ENCODE measurements at regions not wholly inside any gene's neighbourhood (a gene's known extent, or its start where the extent isn't known, plus 50 kb on each side); places are given as distances from the start of the nearest gene placed in this dataset.

DNA sequence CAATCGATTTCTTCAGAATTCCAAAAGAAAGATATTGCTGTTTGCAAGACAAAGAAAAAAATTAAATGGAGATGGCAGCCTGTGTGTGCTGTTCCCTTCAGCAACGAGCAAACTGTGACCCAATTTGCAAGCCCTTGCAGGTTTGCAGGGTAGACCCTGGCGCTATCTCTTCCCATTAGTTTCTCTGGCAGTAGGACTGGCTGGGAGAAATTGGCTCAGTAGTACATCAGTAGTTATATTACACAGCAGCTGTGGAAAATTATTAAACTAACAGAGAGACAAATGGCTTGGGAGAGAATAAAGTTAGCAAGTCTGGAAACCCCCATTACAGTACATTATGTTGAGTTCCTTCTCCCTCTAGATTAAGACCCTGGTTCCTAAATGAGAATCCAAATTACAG is 116.4 kb upstream of the ITGB1 start:
- 94% methylated on average over 2 of the region's 3 CpGs for WGBS (ENCODE audit: insufficient coverage)
- Mint-ChIP-seq H3K9me3 (ENCODE audit: insufficient read depth) (peaks cover 3% of the 10 kb centered on the region), H3K4me1 (no peaks in the 10 kb centered on the region), H3K27me3 (no peaks in the 10 kb centered on the region), H3K4me3 (no peak overlapping the region), H3K27ac (no peak overlapping the region)
- no peaks in the 10 kb centered on the region for H3K79me2 ChIP-seq (ENCODE audit: control insufficient read depth, insufficient read depth, low read length)
- H3K4me2 ChIP-seq (replicated peaks; ENCODE audit: low read depth, low read length, poor library complexity, severe bottlenecking), result no peak overlapping the region
- ChIA-PET CTCF (no interaction called here), POLR2A (no interaction called here)
- DNase-seq, result no peak
- peaks cover 0 to 4% (median 0%) of the 10 kb centered on the region in 3 donors for H3K9me3 ChIP-seq (ENCODE audit: control extremely low read depth in 1 of 3, control insufficient read depth in 2 of 3, insufficient read depth in 1 of 3, low read length in 2 of 3)
- ATAC-seq (ENCODE audit: low read depth), result no peak
- no peaks in the 10 kb centered on the region for H3K4me1 ChIP-seq (ENCODE audit: control insufficient read depth in 2 of 2, insufficient read depth in 2 of 2, low read length in 2 of 2)
- no peak overlapping the region for H3K9ac ChIP-seq (ENCODE audit: low read length)
- H3K27me3 ChIP-seq (replicated peaks in 1 of 4; ENCODE audit: control extremely low read depth in 1 of 4, control insufficient read depth in 3 of 4, insufficient read depth in 4 of 4, low read length in 3 of 4), result no peaks in the 10 kb centered on the region
- no peak overlapping the region for H2AFZ ChIP-seq (ENCODE audit: insufficient read depth, low read depth, low read length, poor library complexity, severe bottlenecking)
- no peak for TF ChIP-seq EZH2 (IDR thresholded peaks at IDR 0.05; ENCODE audit: borderline replicate concordance, insufficient read depth, low read depth, low read length, poor library complexity, severe bottlenecking)
- TF ChIP-seq, protein P1, sequence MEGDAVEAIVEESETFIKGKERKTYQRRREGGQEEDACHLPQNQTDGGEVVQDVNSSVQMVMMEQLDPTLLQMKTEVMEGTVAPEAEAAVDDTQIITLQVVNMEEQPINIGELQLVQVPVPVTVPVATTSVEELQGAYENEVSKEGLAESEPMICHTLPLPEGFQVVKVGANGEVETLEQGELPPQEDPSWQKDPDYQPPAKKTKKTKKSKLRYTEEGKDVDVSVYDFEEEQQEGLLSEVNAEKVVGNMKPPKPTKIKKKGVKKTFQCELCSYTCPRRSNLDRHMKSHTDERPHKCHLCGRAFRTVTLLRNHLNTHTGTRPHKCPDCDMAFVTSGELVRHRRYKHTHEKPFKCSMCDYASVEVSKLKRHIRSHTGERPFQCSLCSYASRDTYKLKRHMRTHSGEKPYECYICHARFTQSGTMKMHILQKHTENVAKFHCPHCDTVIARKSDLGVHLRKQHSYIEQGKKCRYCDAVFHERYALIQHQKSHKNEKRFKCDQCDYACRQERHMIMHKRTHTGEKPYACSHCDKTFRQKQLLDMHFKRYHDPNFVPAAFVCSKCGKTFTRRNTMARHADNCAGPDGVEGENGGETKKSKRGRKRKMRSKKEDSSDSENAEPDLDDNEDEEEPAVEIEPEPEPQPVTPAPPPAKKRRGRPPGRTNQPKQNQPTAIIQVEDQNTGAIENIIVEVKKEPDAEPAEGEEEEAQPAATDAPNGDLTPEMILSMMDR (IDR thresholded peaks at IDR 0.05), result no peak
- intact Hi-C loops (cut with micrococcal nuclease), result no loop called here
- H3K27ac ChIP-seq (ENCODE audit: low read length in 2 of 2), result no peak overlapping the region
- H3K4me3 ChIP-seq (ENCODE audit: control extremely low read depth in 1 of 5, extremely low read depth in 1 of 5, insufficient read depth in 1 of 5, low read depth in 2 of 5, low read length in 4 of 5), result no peak overlapping the region
- no peaks in the 10 kb centered on the region for H3K36me3 ChIP-seq (replicated peaks in 1 of 2; ENCODE audit: control extremely low read depth in 1 of 2, control insufficient read depth in 1 of 2, extremely low read depth in 1 of 2, insufficient read depth in 2 of 2, low read length in 1 of 2)
- no peaks in the 10 kb centered on the region for H4K20me1 ChIP-seq (ENCODE audit: control insufficient read depth, insufficient read depth, low read length, poor library complexity, severe bottlenecking)

- ChIA-PET POLR2A (no interaction called here), CTCF (interaction anchor here (1.3 kb wide), 1 partner anchor 8 kb away, joined by 4 read pairs; no protein-coding TSS in a partner anchor)
- no peak overlapping the region for H3K4me3 Mint-ChIP-seq
- no peaks in the 10 kb centered on the region for H3K27me3 ChIP-seq (replicated peaks in 1 of 4; ENCODE audit: control extremely low read depth in 1 of 4, control insufficient read depth in 3 of 4, insufficient read depth in 4 of 4, low read length in 3 of 4)
- H3K9ac ChIP-seq (ENCODE audit: low read length), result no peak overlapping the region
- H3K27ac Mint-ChIP-seq, result no peak overlapping the region
- no peaks in the 10 kb centered on the region for H3K27me3 Mint-ChIP-seq
- H3K4me3 ChIP-seq (ENCODE audit: control extremely low read depth in 1 of 5, extremely low read depth in 1 of 5, insufficient read depth in 1 of 5, low read depth in 2 of 5, low read length in 4 of 5), result no peak overlapping the region
- no peak for ATAC-seq (ENCODE audit: low read depth)
- H3K4me1 Mint-ChIP-seq, result no peaks in the 10 kb centered on the region
- no peak overlapping the region for H3K27ac ChIP-seq (ENCODE audit: low read length in 2 of 2)
- WGBS (ENCODE audit: insufficient coverage), result 84% methylated on average over 6 of the region's 10 CpGs
- H2AFZ ChIP-seq (ENCODE audit: insufficient read depth, low read depth, low read length, poor library complexity, severe bottlenecking), result no peak overlapping the region
- no peak for DNase-seq
- no peaks in the 10 kb centered on the region for H4K20me1 ChIP-seq (ENCODE audit: control insufficient read depth, insufficient read depth, low read length, poor library complexity, severe bottlenecking)
- peaks cover 3% of the 10 kb centered on the region for H3K9me3 Mint-ChIP-seq (ENCODE audit: insufficient read depth)
- H3K36me3 ChIP-seq (replicated peaks in 1 of 2; ENCODE audit: control extremely low read depth in 1 of 2, control insufficient read depth in 1 of 2, extremely low read depth in 1 of 2, insufficient read depth in 2 of 2, low read length in 1 of 2), result no peaks in the 10 kb centered on the region
- peaks cover 0 to 4% (median 0%) of the 10 kb centered on the region in 3 donors for H3K9me3 ChIP-seq (ENCODE audit: control extremely low read depth in 1 of 3, control insufficient read depth in 2 of 3, insufficient read depth in 1 of 3, low read length in 2 of 3)
- no peak overlapping the region for H3K4me2 ChIP-seq (replicated peaks; ENCODE audit: low read depth, low read length, poor library complexity, severe bottlenecking)
- TF ChIP-seq EZH2 (IDR thresholded peaks at IDR 0.05; ENCODE audit: borderline replicate concordance, insufficient read depth, low read depth, low read length, poor library complexity, severe bottlenecking), result no peak
- TF ChIP-seq, protein P1 (IDR thresholded peaks at IDR 0.05), result no peak
- H3K4me1 ChIP-seq (ENCODE audit: control insufficient read depth in 2 of 2, insufficient read depth in 2 of 2, low read length in 2 of 2), result no peaks in the 10 kb centered on the region
- no peaks in the 10 kb centered on the region for H3K79me2 ChIP-seq (ENCODE audit: control insufficient read depth, insufficient read depth, low read length)
- intact Hi-C loops (cut with micrococcal nuclease), result no loop called here
Measured at GRCh38 chr10:33073641-33074415, 115.8 kb upstream of the ITGB1 start.

All from B cell (primary cell).